ENCODE measurements at regions not wholly inside any gene's neighbourhood (a gene's known extent, or its start where the extent isn't known, plus 50 kb on each side); places are given as distances from the start of the nearest gene placed in this dataset.
A peak's percentile ranks its signal among the peaks of the same experiment; 100 is the strongest.
"Not testable (repeated sequence)": the region's sequence is repeated elsewhere in the genome, so short reads cannot be mapped to it uniquely, and the experiment has no call there.

DNA sequence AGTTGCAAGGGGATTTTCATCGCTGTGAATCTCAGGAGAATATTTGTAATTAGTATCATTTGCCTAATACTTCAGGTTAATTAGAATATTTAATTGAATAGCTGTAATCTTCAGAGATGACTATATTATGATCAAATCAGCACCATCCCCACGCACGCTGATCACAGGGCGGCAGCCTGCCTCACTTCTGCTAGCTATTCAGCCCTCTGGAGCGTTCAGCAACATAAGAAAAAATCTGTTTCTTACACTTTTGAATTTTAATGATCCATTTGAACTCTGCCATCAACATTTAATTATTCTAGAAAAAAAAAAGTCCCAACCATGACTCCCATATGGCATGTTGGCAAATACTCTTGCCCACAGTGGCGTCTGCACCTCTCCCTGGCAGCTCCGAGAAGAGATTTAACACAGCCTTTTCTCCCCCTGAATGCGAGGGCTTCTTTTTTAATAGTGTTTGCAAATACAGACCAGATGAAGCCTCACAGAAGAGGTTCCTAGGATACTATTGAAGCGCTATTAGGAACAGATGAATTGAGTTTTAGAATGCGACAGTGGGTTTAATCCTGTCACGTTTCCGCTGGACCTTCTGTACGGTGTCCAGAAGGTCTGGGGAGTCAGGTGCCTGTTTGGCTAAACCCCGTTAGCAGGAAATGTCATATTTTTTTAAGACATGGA, 731.9 kb upstream of the SALL3 start:
- Mint-ChIP-seq H3K36me3 (ENCODE audit: low read depth) (no peaks in the 10 kb centered on the region), H3K9me3 (no peaks in the 10 kb centered on the region), H3K4me3 (peak overlapping the region; percentile 72), H3K27ac (ENCODE audit: unreplicated experiment) (peak overlapping the region; percentile 69), H3K4me1 (peaks cover 34% of the 10 kb centered on the region), H3K27me3 (ENCODE audit: low read depth) (peaks cover 3% of the 10 kb centered on the region)
- no peak for DNase-seq (ENCODE audit: low read depth, low spot score)
- no peak for TF ChIP-seq CTCF (conservative IDR thresholded peaks at IDR 0.05)

DNA sequence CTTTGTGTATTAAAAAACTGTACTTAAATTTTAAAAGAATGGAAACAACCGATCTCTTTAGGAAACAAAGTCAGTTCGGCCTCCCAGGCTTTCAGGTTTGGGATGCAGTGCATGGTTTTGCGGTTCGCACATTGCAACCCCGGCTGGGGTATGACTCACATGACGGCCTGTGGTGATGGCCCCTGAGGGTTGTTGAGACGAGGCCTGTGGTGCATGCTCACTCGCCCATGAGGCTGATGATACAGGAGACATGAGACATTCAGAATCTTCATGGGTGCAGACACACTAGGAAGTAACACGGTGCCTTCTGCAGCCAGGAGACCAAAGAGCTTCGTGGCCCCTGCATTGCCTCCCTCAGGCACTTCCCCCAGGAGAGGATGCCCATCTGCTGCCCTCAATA, 724.6 kb upstream of the SALL3 start:
- H3K27ac Mint-ChIP-seq (ENCODE audit: unreplicated experiment) = no peak overlapping the region
- TF ChIP-seq CTCF (conservative IDR thresholded peaks at IDR 0.05) = no peak
- H3K4me3 Mint-ChIP-seq = no peak overlapping the region
- no peaks in the 10 kb centered on the region for H3K27me3 Mint-ChIP-seq (ENCODE audit: low read depth)
- H3K4me1 Mint-ChIP-seq = no peaks in the 10 kb centered on the region
- DNase-seq (ENCODE audit: low read depth, low spot score) = no peak
- peaks cover 6% of the 10 kb centered on the region for H3K9me3 Mint-ChIP-seq
- H3K36me3 Mint-ChIP-seq (ENCODE audit: low read depth) = no peaks in the 10 kb centered on the region

DNA sequence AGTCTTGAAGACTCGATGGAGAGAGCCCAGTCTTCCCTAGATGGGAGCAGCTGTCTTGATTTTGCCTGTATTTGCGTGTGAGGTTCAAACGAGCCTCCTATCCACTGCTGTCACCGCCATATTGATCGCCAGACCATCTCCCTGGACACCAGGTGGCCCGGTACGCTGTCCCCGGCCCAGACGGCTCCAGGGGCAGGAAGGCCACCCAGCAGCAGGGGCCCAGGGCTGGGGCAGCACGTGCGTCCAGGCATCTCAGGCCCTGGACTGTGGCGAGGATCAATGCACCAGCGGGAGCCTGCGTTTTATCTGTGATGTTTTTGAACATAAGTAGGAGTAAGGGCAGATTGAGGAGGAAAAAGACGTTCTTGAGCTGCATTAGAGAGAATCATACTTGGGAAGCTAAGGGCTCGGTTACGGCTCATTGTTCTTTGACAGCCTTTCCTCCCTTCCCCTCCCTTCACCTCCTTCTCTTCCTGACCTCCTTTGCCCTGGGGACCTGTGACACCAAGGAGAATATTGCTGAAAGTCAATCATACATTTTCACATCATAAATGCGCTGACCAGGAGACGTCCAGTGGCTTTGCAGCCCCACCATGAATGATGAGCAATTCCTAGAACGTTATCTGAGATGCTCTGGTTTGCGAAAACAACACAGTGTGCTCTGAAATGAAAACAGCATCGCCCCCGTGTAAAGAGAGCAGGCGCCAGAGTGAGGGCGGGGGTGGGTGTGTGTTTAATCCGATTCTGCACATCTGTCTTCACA, 711.2 kb upstream of the SALL3 start:
- Mint-ChIP-seq H3K9me3 (peaks cover 5% of the 10 kb centered on the region), H3K36me3 (ENCODE audit: low read depth) (peaks cover 2% of the 10 kb centered on the region), H3K27ac (ENCODE audit: unreplicated experiment) (peak overlapping the region; percentile 39), H3K4me1 (peaks cover 7% of the 10 kb centered on the region), H3K27me3 (ENCODE audit: low read depth) (no peaks in the 10 kb centered on the region), H3K4me3 (no peak overlapping the region)
- DNase-seq (ENCODE audit: low read depth, low spot score) = no peak
- no peak for TF ChIP-seq CTCF (conservative IDR thresholded peaks at IDR 0.05)

DNA sequence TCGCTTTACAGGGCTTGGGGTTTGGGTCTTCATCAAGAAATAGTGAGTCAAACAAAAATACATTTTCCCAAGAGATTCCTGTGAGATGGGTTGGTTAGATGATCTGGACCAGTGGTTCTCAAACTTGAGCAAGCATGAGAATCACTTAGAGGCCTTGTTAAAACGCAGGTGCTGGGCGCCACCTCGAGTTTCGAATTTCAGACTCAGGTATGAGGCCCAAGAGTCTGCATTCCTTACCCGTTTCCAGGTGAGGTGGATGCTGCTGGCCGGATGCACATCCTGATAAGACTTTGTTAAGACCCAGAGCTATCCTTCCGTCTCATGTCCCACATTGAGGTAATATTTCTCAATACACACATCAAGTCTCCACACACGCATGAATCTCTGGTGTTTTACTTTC, 707.8 kb upstream of the SALL3 start:
- Mint-ChIP-seq H3K4me3 (no peak overlapping the region), H3K27me3 (ENCODE audit: low read depth) (no peaks in the 10 kb centered on the region), H3K36me3 (ENCODE audit: low read depth) (peaks cover 17% of the 10 kb centered on the region), H3K27ac (ENCODE audit: unreplicated experiment) (no peak overlapping the region), H3K9me3 (peaks cover 20% of the 10 kb centered on the region), H3K4me1 (peaks cover 7% of the 10 kb centered on the region)
- no peak for DNase-seq (ENCODE audit: low read depth, low spot score)
- TF ChIP-seq CTCF (conservative IDR thresholded peaks at IDR 0.05) = no peak

DNA sequence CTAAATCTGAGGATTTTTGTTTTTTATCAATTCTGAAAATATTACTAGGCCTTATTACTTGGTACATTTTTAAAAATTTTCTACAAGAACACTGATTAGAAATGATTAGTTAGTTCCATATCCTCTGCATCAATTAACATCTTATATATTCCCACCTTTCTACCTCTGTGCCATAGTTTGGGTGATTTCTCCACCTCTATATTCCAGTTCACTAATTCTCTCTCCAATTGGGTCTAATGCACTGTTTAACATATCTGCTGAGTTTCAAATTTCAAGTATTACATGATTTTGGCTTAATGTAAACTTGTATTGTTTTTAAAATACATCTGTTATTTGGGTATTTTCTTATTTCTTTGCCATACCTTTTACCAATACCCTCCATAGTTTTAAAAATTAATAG, 705.7 kb upstream of the SALL3 start:
- H3K9me3 Mint-ChIP-seq = peaks cover 17% of the 10 kb centered on the region
- H3K4me1 Mint-ChIP-seq = peaks cover 3% of the 10 kb centered on the region
- no peak for TF ChIP-seq CTCF (conservative IDR thresholded peaks at IDR 0.05)

DNA sequence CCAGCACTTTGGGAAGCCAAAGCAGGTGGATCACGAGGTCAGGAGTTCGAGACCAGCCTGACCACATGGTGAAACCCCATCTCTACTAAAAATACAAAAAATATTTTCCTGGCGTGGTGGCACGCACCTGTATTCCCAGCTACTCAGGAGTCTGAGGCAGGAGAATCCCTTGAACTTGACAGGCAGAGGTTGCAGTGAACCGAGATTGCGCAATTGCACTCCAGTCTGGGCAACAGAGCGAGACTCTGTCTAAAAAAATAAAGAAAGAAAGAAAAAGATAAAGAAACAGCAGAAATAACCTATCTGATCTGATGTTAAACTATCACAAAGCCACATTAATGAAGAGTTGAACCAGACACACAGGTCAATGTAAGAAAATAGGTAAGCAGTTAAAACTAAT, 696.2 kb upstream of the SALL3 start:
- DNase-seq (ENCODE audit: low read depth, low spot score); H3K9me3 Mint-ChIP-seq; H3K4me3 Mint-ChIP-seq; H3K27me3 Mint-ChIP-seq (ENCODE audit: low read depth); H3K36me3 Mint-ChIP-seq (ENCODE audit: low read depth); H3K4me1 Mint-ChIP-seq; H3K27ac Mint-ChIP-seq (ENCODE audit: unreplicated experiment): not testable (repeated sequence)

More for the DNA sequence above, 705.7 kb upstream of the SALL3 start:
- Mint-ChIP-seq H3K36me3 (ENCODE audit: low read depth) (peaks cover 15% of the 10 kb centered on the region), H3K27ac (ENCODE audit: unreplicated experiment) (no peak overlapping the region), H3K27me3 (ENCODE audit: low read depth) (no peaks in the 10 kb centered on the region), H3K4me3 (no peak overlapping the region)
- no peak for DNase-seq (ENCODE audit: low read depth, low spot score)

Data from neural crest cell (in vitro differentiated cells).